Kidney epithelial cell (primary cell): ENCODE measurements at regions not wholly inside any gene's neighbourhood (a gene's known extent, or its start where the extent isn't known, plus 50 kb on each side); places are given as distances from the start of the nearest gene placed in this dataset.

ENCODE experiments used
- DNase-seq: peaks from one replicate; pipeline ENCODE4 v3.0.0-alpha.2; 2010; ENCODE audit warnings: low read depth
- H3K27me3 ChIP-seq: 2 replicates; pipeline ENCODE4 v1.6.0; 2011; ENCODE audit warnings: low read length; ENCODE audit not compliant: control insufficient read depth, insufficient read depth
- H3K36me3 ChIP-seq: 2 replicates; pipeline ENCODE4 v1.5.1; 2011; ENCODE audit warnings: low read length; ENCODE audit not compliant: control insufficient read depth, insufficient read depth
- H3K4me3 ChIP-seq: 2 replicates; pipeline ENCODE4 v1.5.1; 2011; ENCODE audit warnings: low read depth, mild to moderate bottlenecking, control low read depth, low read length
- CTCF ChIP-seq: IDR thresholded peaks from 2 replicates; pipeline ENCODE4 v1.5.1; 2011; ENCODE audit warnings: mild to moderate bottlenecking, moderate library complexity, low read length, control low read depth, inconsistent platforms; ENCODE audit not compliant: insufficient read depth, poor library complexity, severe bottlenecking

- Histone ChIP-seq H3K36me3 (no peaks in the 10 kb centered on the region), H3K27me3 (no peaks in the 10 kb centered on the region), H3K4me3 (no peak overlapping the region)
- no peak for TF ChIP-seq CTCF
- no peak for DNase-seq
Measured at GRCh38 chr15:100794008-100794407, 85.6 kb upstream of the ALDH1A3 start.

- DNase-seq: no peak
- no peaks in the 10 kb centered on the region for H3K36me3 ChIP-seq
- no peak for TF ChIP-seq CTCF
Measured at GRCh38 chr15:100801256-100801900, 78.3 kb upstream of the ALDH1A3 start.

GRCh38 chr15:100802421-100803170 lies 77.0 kb upstream of the ALDH1A3 start:
- no peak for DNase-seq
- Histone ChIP-seq H3K27me3 (no peaks in the 10 kb centered on the region), H3K4me3 (no peak overlapping the region), H3K36me3 (no peaks in the 10 kb centered on the region)
- TF ChIP-seq CTCF: no peak

More at GRCh38 chr15:100801256-100801900, 78.3 kb upstream of the ALDH1A3 start:
- H3K4me3 ChIP-seq: no peak overlapping the region
- no peaks in the 10 kb centered on the region for H3K27me3 ChIP-seq

GRCh38 chr15:100803171-100803440 lies 76.5 kb upstream of the ALDH1A3 start:
- Histone ChIP-seq H3K27me3 (no peaks in the 10 kb centered on the region), H3K4me3 (no peak overlapping the region), H3K36me3 (no peaks in the 10 kb centered on the region)
- no peak for DNase-seq
- TF ChIP-seq CTCF: no peak

- H3K36me3 ChIP-seq: no peaks in the 10 kb centered on the region
- TF ChIP-seq CTCF: no peak
- no peak overlapping the region for H3K4me3 ChIP-seq
- H3K27me3 ChIP-seq: no peaks in the 10 kb centered on the region
- no peak for DNase-seq
Measured at GRCh38 chr15:100806157-100806556, 73.5 kb upstream of the ALDH1A3 start.

GRCh38 chr15:100807028-100807427 lies 72.6 kb upstream of the ALDH1A3 start:
- no peak for TF ChIP-seq CTCF
- DNase-seq: no peak
- H3K36me3 ChIP-seq: no peaks in the 10 kb centered on the region

More at GRCh38 chr15:100807028-100807427, 72.6 kb upstream of the ALDH1A3 start:
- Histone ChIP-seq H3K27me3 (no peaks in the 10 kb centered on the region), H3K4me3 (no peak overlapping the region)
